LoVo (cell line): ENCODE measurements at regions not wholly inside any gene's neighbourhood (a gene's known extent, or its start where the extent isn't known, plus 50 kb on each side); places are given as distances from the start of the nearest gene placed in this dataset.
"Not testable (repeated sequence)": the region's sequence is repeated elsewhere in the genome, so short reads cannot be mapped to it uniquely, and the experiment has no call there.

Experiments
- DNase-seq: peaks from one replicate; pipeline ENCODE4 v3.0.0-alpha.2; 2016; ENCODE audit warnings: low spot score

DNA sequence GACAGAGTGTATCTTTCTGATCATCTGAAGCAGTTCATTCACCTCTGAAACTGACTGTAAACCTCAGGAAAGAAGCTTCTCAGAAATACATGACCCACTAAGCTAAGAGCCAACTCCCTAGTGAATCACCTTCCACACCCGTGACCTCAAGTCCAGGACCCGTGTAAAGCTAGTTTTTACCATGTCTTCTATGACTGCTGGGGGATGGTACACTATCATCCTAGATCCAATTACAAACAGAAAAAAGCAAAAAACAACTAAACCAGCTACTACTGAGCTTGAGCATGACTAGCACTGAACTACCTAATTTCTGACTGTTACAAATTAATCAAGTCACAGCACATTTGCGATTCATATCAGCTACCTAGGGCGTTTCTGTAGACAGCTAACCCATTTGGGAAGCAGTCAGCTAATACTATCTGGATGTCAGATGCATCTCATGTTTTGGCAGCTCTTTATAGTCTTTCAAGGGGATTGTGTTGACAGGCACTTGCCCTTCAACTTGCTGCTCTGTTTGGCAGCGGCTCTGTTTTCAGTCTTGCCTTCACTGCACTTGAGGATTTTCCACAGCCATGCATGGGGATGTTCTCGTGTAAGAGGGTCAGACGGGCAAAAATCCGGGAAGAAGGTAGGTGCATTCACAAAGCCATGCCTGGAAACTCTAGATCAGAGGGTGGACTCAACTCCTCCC is 350.3 kb downstream of the ANAPC1 start:
- DNase-seq, result not testable (repeated sequence)

DNA sequence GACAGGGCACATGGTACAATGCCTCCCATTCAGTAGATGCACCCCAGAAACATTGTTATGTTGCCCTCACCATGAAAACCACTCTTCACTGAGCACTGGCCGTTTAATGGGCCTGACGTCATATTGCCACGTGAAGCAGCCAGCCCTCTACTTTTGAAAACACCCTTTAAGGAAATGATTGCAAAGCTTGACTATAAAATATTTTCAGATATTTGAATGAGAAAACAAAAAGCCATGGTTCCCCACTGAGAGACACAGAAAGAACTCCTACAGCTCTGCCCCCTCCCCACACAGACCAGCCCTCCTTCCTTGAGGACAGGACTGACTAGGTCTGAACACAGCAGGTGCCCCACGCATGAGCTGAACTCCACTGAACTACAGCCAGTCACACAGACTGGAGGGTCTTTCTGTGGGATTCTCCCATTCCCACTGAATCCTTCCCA is 349.1 kb downstream of the ANAPC1 start:
- DNase-seq, result no peak

DNA sequence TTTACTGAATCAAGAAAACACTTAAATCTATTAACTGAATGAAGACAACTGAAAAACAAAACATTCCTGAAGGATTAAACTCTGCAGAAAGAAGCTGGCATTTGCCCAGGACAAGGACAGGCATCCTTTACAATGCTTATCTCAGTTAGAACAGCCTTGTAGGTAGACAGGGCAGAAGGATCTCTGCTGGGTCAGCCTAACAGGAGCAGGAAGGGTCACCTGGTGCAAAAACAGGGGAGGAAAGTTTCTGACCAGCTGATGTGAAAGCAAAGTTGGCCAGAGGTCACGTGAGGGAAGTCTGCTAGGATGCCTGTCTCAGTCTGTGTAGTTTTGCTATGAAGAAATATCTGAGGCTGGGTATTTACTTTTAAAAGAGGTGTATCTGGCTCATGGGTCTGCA is 348.6 kb downstream of the ANAPC1 start:
- DNase-seq, result no peak

DNA sequence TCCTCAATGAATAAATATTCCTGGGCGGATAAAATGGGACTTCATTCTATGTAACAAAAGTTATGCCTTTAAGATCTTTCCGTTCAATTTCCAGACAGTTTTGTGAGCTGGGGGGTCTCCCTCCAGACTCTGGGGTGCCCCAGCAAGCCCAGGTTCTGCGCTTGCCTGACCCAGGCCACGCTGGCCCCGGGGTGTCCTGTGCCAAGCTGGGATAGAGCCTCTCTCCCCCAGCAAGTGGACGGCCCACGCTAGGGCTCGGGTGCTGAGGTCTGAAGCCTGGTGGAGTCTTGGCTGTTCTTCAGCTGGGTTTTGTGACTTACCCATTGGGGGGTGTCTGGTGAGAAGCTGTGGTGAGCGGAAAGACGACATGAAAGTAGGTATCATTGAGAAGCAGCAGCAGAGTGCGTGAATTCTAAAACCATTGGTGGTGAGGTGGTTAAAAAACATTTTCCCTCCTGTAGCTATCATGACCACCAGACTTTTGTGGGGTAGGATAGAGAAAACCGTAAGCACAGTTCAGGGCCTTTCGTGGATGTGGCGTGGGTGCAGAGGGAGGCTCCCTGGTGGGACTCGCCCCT is 346.8 kb downstream of the ANAPC1 start:
- DNase-seq, result no peak

DNA sequence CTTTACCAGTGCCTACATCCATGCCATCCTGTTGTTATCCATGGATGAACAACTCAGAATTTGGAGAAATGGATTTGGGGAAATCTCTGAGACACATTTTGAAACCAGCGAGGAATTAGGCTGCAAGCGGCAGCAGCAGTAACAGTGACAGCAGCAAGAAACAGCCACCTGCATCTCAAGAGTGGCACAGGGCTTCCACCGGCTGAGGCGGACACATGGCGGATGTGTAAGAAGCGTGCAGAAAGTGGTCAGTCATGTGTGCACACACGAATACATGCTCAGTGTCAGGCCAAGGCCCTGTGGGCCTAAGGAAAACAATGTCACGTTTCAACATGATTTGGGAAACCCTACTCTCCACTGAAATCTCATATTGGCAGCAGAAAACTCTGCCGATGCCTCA is 344.0 kb downstream of the ANAPC1 start:
- not testable (repeated sequence) for DNase-seq

DNA sequence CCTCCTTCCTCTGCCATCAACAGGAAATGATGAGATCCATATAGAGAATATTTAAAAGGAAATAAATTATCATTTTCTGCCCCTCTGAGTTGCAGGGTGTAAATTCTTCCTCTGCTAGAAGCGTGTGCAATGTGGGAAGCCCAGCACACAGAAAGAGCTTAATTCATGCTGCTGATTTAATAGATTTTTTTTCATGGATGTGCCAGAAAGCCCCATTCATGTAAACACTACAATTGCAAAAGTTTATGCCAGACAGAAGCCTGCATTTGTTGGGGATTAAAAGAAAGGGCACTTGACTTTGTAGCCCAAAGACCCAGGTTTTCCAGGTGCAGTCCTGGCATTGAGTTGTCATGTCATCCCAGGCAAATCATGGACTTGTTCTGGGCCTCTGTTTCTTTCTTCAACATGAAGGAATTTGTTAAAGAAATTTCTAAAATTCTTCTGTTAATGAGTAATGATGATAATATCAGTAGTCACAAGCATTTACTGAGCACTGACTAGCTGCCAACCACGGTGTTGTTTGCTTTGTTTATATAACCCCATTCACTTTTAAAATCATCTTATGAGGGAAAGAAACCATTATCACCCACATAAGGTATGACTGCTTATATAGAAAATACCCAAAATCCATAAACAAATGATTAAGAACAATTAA is 341.7 kb downstream of the ANAPC1 start:
- DNase-seq, result not testable (repeated sequence)

DNA sequence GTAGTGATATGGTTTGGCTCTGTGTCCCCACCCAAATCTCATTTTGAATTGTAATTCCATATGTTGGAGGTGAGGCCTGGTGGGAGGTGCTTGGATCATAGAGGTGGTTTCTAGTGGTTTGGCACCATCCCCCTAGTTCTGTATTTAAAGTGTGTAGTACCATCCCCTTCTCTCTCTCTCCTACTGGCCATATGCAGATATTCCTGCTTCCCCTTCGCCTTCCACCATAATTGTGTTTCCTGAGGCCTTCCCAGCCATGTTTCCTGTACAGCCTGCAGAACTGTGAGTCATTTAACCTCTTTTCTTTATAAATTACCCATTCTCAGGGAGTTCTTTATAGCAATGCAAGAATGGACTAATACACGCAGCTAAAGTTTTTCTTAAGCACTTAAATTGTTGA is 340.0 kb downstream of the ANAPC1 start:
- DNase-seq, result not testable (repeated sequence)

DNA sequence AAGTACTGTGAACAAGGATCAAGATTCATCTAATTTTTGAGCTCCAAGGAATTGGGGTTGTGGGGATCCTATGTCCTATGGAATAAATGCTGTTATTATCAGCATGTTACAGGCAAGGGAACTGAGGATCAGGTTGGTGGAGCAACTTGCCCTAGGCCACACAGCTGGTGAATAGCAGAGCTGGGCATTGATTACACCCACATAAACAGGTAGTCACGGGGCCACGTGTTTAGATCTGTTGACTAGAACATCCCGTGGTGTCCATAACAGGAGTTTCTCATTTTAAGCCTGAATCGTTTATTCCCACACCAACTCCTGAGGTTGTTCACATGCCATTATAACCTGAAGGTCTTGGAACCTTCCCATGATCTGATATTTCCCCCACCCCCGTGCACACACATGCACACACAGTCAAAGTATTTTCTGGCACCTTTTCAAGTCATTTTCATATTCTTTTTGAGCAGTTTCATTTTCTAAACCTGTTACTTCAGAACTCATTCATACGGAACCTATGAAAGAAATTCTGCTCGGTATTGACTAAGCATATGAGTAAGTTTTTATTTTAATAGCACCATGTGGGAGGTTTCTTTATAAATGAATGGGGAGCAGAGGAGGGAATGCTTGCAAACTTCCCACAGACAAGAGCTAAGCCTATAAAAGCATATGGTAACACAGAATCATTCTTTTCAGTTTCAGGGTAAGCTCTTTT is 338.1 kb downstream of the ANAPC1 start:
- not testable (repeated sequence) for DNase-seq

DNA sequence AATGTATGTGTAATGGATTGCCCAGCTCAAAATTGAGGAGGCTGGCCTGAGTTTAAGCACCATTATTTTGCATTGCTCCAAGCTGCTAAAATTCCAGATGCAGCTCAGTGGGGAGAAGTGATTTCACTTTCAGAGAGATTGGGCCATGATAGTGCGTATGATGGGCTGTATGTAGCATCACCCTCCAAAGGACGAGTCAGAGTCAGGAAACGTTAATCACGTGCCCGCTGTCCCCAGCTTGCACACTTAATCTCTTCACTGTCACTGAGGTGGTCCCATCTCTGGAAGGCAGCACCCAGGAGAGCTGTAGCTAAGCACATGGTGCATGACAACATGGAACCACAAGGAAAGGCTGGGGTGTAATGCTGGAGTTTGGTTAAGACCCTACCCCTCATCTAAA is 337.4 kb downstream of the ANAPC1 start:
- DNase-seq, result not testable (repeated sequence)

DNA sequence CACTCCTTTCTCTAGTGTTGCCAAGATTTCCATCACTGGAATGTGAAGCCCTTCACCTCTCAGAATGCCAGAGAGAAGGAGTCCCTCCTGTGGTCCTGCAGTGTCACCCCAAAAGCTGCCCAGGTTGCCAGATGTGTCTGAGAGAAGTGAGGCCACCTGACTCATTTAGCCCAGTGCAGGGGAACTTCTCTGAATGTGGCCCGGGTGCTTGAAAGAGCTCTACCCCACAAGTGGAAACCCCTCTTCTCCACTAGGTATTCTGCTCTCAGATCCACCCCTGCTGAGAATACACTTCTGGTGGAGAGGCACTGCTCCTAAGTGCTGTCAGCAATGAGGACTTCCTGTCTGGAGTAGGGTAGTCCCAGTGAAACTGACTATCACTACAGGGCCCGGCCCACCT is 334.8 kb downstream of the ANAPC1 start:
- DNase-seq, result not testable (repeated sequence)

DNA sequence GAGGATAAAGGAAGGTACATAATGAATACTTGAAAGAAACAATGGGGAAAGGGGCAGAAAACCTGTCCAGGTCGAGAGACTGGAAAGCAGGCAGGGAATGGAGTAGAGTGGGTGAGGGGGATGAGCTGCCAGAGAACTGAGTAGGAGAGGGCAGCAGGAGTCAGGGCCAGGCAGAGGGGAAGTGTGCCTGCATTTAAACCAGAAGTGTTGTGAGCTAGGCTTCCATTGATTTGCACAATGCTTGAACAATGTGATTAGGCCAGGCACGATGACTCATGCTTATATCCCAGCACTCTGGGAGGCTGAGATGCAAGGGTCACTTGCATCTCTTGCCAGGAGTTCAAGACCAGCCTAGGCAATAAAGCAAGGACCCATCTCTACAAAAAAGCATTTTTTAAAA is 332.6 kb downstream of the ANAPC1 start:
- not testable (repeated sequence) for DNase-seq

DNA sequence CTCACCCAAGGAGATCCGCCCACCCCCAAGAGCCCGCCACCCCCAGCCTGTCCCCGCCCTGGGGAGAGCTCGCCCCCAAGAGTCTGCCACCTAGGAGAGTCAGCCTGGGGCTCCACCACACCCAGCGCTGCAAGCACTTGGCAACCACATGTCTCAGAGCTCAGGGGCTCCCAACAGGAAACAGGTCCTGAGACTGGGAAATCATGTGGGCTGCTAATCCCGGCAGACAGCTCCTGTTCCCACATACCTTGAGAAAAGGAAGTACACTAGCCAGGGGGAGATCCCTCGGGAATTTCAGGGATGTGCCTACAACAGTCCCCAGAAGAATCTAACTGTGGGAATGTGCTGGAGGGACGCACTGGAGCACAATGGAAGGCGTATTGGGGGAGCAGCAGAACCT is 331.4 kb downstream of the ANAPC1 start:
- DNase-seq, result not testable (repeated sequence)

DNA sequence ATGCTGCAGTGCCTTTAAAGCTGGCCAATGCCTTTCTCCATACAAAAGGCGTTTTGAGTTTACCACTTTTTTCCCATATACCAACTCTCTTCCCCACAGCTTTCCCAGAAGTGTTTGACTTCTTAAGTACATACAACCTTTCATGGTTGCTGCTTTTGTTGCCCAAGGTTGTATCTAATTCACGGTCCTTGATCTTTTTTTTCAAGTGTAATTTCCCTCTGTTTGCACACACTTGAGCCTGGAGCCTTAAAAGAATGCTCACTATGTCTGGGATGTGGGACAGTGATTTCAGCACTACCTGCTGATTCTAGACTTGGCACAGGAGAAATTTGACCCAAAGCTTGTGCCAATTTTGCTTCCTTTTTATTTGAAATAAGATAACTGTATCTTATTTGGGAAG is 324.7 kb downstream of the ANAPC1 start:
- DNase-seq, result not testable (repeated sequence)

DNA sequence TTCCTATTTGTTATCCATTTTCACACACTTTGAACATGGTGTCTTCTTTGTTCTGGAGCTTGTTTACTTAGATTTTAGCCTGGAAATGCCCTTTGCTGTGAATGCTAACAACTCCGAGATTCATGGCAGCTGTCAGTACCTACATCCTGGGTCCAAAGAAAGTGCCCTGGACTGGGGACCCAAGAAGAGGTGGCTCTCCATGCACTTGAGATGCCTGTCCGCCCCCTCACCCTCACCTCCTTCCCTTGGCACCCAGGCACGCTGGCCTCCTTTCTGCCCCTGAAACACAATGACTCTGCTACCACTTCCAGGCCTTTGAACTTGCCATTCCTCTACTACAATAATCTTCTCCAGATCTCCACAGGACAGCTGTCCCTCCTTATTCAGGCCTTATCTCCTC is 324.2 kb downstream of the ANAPC1 start:
- not testable (repeated sequence) for DNase-seq

DNA sequence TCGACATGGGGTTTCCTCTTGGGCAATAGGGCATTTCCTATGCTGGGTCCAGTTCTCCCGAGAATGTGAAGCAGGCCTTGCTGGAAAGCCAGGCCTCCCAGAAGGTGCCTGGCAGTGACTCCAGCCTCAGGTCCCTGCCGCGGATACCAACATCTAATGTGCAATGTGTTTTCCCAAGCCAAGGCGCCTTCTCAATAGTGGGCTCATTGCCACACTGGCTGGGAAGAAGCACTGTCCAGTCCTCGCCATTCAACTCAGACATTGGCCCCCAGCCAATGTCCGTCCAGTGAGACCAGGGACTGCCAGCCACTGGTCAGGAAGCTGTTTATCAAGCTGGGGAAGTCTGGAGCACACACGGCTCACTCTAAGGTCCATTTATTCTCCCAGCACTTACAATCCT is 317.9 kb downstream of the ANAPC1 start:
- not testable (repeated sequence) for DNase-seq

DNA sequence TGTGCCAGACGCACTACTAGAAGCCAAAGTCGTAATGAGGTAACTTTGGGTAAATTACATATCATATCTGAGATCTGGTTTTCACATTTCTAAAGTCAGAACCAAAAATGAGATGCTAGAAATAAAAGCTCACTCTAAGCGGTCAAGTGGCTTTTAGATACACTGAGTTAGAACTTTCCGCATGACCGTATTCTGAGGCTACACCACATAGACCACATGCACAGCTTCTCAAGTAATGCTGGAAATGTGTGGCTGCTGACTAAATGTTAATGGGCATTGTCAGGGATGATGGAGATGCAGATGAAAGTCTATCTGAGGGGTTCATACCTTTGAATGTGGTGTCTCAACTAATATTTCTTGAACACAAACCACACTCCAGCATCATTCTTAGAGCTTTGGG is 316.8 kb downstream of the ANAPC1 start:
- DNase-seq, result not testable (repeated sequence)

DNA sequence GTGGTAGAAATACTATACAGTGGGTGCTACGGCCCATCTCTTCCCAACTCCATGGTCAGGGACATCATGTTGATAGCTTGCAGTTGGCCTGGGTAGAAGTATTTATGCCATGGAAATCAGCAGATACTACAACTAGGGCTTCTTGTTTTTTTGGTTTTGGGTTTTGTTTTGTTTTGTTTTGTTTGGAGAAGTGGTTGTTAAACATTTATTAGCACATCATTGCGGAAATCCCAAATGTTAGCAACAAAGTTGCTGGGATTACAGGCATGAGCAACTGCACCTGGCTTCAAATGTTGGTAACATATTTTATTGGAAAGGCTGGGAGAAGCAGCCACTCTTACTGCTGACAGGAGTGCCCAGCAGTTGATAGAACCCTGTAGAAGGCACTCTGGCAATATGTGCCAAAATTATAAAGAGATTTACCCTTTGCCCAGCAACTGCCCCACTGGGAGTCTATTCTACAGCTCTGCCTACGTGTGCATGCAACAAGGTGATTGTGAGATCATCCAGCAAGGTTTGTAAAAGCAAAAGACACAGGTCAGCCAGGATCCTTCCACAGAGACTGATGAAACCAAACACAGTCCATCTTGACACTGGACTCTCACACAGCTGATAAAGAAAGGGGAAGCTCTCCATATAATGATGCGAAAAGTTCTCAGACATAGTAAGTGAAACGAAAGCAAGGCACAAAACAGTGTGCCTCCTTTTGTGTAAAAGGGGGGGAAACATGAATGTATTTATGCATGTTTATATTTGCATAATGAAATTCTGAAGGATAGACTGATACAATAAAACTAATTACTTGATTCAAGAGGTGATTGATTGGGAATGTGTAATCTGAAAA is 314.4 kb downstream of the ANAPC1 start:
- not testable (repeated sequence) for DNase-seq

DNA sequence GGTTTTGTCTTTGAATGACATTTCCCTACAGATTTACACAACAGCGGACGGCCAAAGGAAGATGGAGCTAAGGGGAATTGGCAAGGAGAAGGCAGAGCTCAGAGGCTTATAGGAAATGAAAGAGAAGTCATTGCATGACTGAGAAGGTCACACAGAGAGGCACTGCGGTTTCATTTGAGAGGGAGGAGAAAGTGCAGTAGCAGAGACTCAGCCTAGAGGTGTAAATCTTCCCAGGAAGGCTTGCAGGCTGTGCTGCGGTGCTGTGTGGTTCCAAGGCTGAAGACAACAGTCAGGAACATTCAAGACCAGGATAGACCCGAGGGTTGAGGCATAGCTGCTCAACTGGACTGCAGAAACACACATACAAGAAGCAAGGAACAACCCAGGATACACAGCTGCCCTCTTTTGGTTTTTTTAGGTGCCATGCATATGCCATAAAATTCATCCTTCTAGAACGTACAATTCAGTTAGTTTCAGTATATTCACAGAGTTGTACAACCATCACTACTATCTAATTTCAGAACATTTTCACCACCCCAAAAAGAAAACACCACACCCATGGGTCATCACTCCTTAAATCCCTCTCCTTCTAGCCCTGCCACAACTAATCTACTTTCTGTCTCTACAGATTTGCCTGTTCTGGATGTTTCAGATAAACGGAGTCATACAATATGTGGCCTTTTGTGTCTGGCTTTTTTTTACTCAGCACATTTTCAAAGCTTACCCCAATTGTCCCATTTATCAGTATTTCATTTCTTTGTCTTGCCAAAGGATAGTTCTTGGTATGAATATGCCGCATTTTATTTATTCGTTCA is 313.5 kb downstream of the ANAPC1 start:
- DNase-seq, result not testable (repeated sequence)

DNA sequence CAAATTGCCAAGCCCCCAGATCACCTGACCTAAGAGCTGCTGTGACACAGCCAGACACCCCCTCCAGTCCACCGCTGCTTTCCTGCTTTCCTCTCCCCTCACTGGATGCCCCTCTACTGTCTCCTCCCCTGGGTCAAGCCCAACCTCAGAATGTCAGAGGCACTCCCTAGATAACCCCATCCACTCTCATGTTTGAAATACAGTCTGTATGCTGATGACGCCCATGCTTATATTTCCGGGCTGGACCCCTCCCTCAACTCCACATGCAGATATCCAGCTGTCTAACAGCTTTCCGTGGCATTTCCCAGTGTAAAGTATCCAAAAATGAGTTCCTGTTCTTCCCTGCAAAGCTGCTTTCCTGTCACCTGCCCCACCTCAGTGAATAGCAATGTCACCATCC is 309.2 kb downstream of the ANAPC1 start:
- not testable (repeated sequence) for DNase-seq

DNA sequence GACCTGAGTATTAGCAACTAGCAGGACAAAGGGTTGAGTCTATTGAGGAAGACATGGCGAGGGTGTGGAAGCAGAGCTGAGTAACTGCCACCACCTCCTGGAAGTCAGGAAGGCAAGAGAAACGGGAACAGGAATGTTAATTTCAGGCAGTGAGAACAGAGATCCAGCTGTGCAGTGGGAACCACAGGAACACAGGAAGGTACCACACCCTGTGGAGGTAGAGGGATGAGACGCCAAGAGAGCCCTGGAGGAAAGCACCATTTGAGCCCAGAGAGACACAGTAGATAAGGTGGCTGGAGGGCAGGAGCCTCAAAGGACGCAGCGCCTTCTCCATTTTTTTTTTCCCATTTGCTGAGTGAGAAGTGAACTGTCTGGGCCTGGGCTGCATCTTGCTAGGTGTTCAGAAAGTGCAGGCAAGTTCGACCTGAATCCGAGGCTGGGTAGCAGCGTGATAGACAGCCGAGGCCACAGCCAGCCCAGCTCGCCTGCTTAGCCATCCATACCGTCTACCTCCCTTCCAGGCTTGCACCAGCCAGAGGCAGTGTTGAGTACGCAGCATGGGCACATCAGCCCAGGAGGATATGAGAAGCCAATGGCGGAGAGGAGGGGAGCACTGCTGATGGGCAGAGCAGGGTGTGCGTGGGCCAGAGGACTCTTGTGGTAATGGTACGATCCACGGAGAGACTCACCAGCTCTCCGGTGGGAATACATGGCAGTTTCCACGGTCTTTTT is 306.7 kb downstream of the ANAPC1 start:
- not testable (repeated sequence) for DNase-seq
